ENCODE measurements at regions not wholly inside any gene's neighbourhood (a gene's known extent, or its start where the extent isn't known, plus 50 kb on each side); places are given as distances from the start of the nearest gene placed in this dataset.

GRCh38 chr4:165592386-165592785 lies 213.6 kb downstream of the CPE start:
- TF ChIP-seq EZH2 (IDR thresholded peaks at IDR 0.05; ENCODE audit: insufficient read depth, low read length) = no peak
- TF ChIP-seq, protein P1, sequence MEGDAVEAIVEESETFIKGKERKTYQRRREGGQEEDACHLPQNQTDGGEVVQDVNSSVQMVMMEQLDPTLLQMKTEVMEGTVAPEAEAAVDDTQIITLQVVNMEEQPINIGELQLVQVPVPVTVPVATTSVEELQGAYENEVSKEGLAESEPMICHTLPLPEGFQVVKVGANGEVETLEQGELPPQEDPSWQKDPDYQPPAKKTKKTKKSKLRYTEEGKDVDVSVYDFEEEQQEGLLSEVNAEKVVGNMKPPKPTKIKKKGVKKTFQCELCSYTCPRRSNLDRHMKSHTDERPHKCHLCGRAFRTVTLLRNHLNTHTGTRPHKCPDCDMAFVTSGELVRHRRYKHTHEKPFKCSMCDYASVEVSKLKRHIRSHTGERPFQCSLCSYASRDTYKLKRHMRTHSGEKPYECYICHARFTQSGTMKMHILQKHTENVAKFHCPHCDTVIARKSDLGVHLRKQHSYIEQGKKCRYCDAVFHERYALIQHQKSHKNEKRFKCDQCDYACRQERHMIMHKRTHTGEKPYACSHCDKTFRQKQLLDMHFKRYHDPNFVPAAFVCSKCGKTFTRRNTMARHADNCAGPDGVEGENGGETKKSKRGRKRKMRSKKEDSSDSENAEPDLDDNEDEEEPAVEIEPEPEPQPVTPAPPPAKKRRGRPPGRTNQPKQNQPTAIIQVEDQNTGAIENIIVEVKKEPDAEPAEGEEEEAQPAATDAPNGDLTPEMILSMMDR (IDR thresholded peaks at IDR 0.05; ENCODE audit: insufficient read depth, low read depth, low read length) = no peak

Data from astrocyte (in vitro differentiated cells and primary cell).